ENCODE measurements at regions not wholly inside any gene's neighbourhood (a gene's known extent, or its start where the extent isn't known, plus 50 kb on each side); places are given as distances from the start of the nearest gene placed in this dataset.
"Not testable (repeated sequence)": the region's sequence is repeated elsewhere in the genome, so short reads cannot be mapped to it uniquely, and the experiment has no call there.

- Histone ChIP-seq H3K4me3 (ENCODE audit: extremely low read depth, insufficient read depth, low read length, poor library complexity, severe bottlenecking) (no peak overlapping the region), H3K36me3 (ENCODE audit: control insufficient read depth, insufficient read depth, low read length) (no peaks in the 10 kb centered on the region), H3K27ac (ENCODE audit: low read depth, low read length, severe bottlenecking) (no peak overlapping the region), H3K4me1 (ENCODE audit: control insufficient read depth, insufficient read depth, low read length, poor library complexity, severe bottlenecking) (peaks cover 6% of the 10 kb centered on the region), H3K9me3 (ENCODE audit: control insufficient read depth, low read length) (no peaks in the 10 kb centered on the region)
- no CpG with 5 or more reads among the region's 1 CpG for WGBS, 2 experiments (ENCODE audit: insufficient coverage in 2 of 2)
Observed at GRCh38 chr6:68197356-68197755, 437.7 kb upstream of the ADGRB3 start.

GRCh38 chr6:68196645-68197044 lies 438.4 kb upstream of the ADGRB3 start:
- Histone ChIP-seq H3K9me3 (ENCODE audit: control insufficient read depth, low read length) (no peaks in the 10 kb centered on the region), H3K4me1 (ENCODE audit: control insufficient read depth, insufficient read depth, low read length, poor library complexity, severe bottlenecking) (peaks cover 6% of the 10 kb centered on the region), H3K36me3 (ENCODE audit: control insufficient read depth, insufficient read depth, low read length) (no peaks in the 10 kb centered on the region), H3K4me3 (ENCODE audit: extremely low read depth, insufficient read depth, low read length, poor library complexity, severe bottlenecking) (no peak overlapping the region), H3K27ac (ENCODE audit: low read depth, low read length, severe bottlenecking) (no peak overlapping the region)
- WGBS, 2 experiments (ENCODE audit: insufficient coverage in 2 of 2), result 72 to 81% methylated on average over 2 to 3 of the region's 3 CpGs

DNA sequence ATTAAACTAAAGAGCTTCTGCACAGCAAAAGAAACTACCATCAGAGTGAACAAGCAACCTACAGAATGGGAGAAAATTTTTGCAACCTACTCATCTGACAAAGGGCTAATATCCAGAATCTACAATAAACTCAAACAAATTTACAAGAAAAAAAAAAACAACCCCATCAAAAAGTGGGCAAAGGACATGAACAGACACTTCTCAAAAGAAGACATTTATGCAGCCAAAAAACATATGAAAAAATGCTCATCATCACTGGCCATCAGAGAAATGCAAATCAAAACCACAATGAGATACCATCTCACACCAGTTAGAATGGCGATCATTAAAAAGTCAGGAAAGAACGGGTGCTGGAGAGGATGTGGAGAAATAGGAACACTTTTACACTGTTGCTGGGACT lies 439.3 kb upstream of the ADGRB3 start:
- H3K4me1 ChIP-seq (ENCODE audit: control insufficient read depth, insufficient read depth, low read length, poor library complexity, severe bottlenecking); H3K9me3 ChIP-seq (ENCODE audit: control insufficient read depth, low read length); H3K27ac ChIP-seq (ENCODE audit: low read depth, low read length, severe bottlenecking); H3K4me3 ChIP-seq (ENCODE audit: extremely low read depth, insufficient read depth, low read length, poor library complexity, severe bottlenecking); H3K36me3 ChIP-seq (ENCODE audit: control insufficient read depth, insufficient read depth, low read length): not testable (repeated sequence)
- no CpG with 5 or more reads among the region's 2 CpGs for WGBS, 2 experiments (ENCODE audit: insufficient coverage in 2 of 2)

GRCh38 chr6:68194846-68195478 lies 440.1 kb upstream of the ADGRB3 start:
- H3K9me3 ChIP-seq (ENCODE audit: control insufficient read depth, low read length), result no peaks in the 10 kb centered on the region
- no peak overlapping the region for H3K4me3 ChIP-seq (ENCODE audit: extremely low read depth, insufficient read depth, low read length, poor library complexity, severe bottlenecking)
- no peaks in the 10 kb centered on the region for H3K36me3 ChIP-seq (ENCODE audit: control insufficient read depth, insufficient read depth, low read length)
- peaks cover 6% of the 10 kb centered on the region for H3K4me1 ChIP-seq (ENCODE audit: control insufficient read depth, insufficient read depth, low read length, poor library complexity, severe bottlenecking)
- H3K27ac ChIP-seq (ENCODE audit: low read depth, low read length, severe bottlenecking), result no peak overlapping the region
- 92 to 94% methylated on average over 2 to 4 of the region's 7 CpGs for WGBS, 2 experiments (ENCODE audit: insufficient coverage in 2 of 2)

- Histone ChIP-seq H3K4me1 (ENCODE audit: control insufficient read depth, insufficient read depth, low read length, poor library complexity, severe bottlenecking) (peaks cover 6% of the 10 kb centered on the region), H3K9me3 (ENCODE audit: control insufficient read depth, low read length) (no peaks in the 10 kb centered on the region), H3K4me3 (ENCODE audit: extremely low read depth, insufficient read depth, low read length, poor library complexity, severe bottlenecking) (no peak overlapping the region), H3K27ac (ENCODE audit: low read depth, low read length, severe bottlenecking) (no peak overlapping the region), H3K36me3 (ENCODE audit: control insufficient read depth, insufficient read depth, low read length) (no peaks in the 10 kb centered on the region)
- no CpG with 5 or more reads among the region's 1 CpG for WGBS, 2 experiments (ENCODE audit: insufficient coverage in 2 of 2)
Observed at GRCh38 chr6:68192988-68193387, 442.1 kb upstream of the ADGRB3 start.

DNA sequence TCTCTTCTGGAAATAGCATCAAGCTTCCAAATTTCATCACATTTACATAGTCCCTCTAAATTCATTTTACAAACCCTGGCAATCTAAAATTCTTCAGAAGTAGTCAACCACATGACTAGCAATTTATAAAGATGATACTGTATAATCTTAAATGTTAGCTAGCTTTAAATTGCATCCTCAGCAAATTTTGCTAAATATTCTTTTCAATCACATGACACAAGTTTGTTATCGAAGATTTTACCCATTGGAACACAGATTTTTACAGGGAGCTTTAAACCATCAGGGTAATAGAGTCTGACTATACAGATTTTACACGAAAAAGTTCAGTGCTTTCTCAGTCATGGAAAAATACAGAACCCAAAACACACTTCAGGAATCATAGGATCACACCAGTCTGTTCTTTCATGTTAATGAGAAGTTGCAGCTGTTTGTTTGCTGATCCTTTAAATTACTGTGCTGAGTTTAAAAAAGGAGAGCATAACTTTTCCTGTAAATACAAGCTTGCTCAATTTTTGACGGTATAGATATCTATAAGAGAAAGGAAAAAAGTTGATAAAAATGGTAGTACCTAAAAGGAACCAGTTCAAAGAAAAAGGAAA lies 445.8 kb upstream of the ADGRB3 start:
- Histone ChIP-seq H3K36me3 (ENCODE audit: control insufficient read depth, insufficient read depth, low read length) (no peaks in the 10 kb centered on the region), H3K27ac (ENCODE audit: low read depth, low read length, severe bottlenecking) (no peak overlapping the region), H3K4me1 (ENCODE audit: control insufficient read depth, insufficient read depth, low read length, poor library complexity, severe bottlenecking) (no peaks in the 10 kb centered on the region), H3K4me3 (ENCODE audit: extremely low read depth, insufficient read depth, low read length, poor library complexity, severe bottlenecking) (no peak overlapping the region), H3K9me3 (ENCODE audit: control insufficient read depth, low read length) (no peaks in the 10 kb centered on the region)
- WGBS, 2 experiments (ENCODE audit: insufficient coverage in 2 of 2), result 78% methylated on average over 1 of the region's 3 CpGs; no CpG with 5 or more reads in 1 of the 2 experiments

GRCh38 chr6:68186870-68187269 lies 448.2 kb upstream of the ADGRB3 start:
- H3K36me3 ChIP-seq (ENCODE audit: control insufficient read depth, insufficient read depth, low read length), result no peaks in the 10 kb centered on the region
- 80% methylated on average over 1 of the region's 2 CpGs; no CpG with 5 or more reads in 1 of the 2 experiments for WGBS, 2 experiments (ENCODE audit: insufficient coverage in 2 of 2)
- no peak overlapping the region for H3K27ac ChIP-seq (ENCODE audit: low read depth, low read length, severe bottlenecking)
- no peaks in the 10 kb centered on the region for H3K9me3 ChIP-seq (ENCODE audit: control insufficient read depth, low read length)
- no peaks in the 10 kb centered on the region for H3K4me1 ChIP-seq (ENCODE audit: control insufficient read depth, insufficient read depth, low read length, poor library complexity, severe bottlenecking)
- H3K4me3 ChIP-seq (ENCODE audit: extremely low read depth, insufficient read depth, low read length, poor library complexity, severe bottlenecking), result no peak overlapping the region

DNA sequence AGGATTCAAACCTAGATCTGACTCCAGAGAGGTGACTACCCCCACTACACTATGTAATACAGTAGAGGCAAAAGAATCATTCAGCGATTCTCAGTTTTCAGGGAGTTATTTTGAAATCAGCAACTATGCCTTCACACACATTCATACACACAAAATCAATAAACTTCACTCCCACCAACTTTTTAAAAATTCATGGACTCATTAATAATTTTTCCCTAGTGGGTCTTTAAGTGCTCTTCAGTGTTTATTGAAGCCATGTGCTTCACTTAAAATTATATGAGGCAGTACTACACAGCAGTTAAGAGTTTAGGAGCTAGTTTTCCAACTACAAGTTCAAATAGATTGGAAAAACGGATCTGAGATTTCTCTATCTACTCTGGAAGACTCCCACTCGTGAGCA lies 452.7 kb upstream of the ADGRB3 start:
- Histone ChIP-seq H3K9me3 (ENCODE audit: control insufficient read depth, low read length) (peaks cover 3% of the 10 kb centered on the region), H3K27ac (ENCODE audit: low read depth, low read length, severe bottlenecking) (no peak overlapping the region), H3K4me1 (ENCODE audit: control insufficient read depth, insufficient read depth, low read length, poor library complexity, severe bottlenecking) (no peaks in the 10 kb centered on the region), H3K36me3 (ENCODE audit: control insufficient read depth, insufficient read depth, low read length) (no peaks in the 10 kb centered on the region), H3K4me3 (ENCODE audit: extremely low read depth, insufficient read depth, low read length, poor library complexity, severe bottlenecking) (no peak overlapping the region)
- 80 to 100% methylated on average over 1 to 3 of the region's 3 CpGs for WGBS, 2 experiments (ENCODE audit: insufficient coverage in 2 of 2)

- WGBS, 2 experiments (ENCODE audit: insufficient coverage in 2 of 2), result 50% methylated on average over 2 of the region's 3 CpGs; no CpG with 5 or more reads in 1 of the 2 experiments
- not testable (repeated sequence) for H3K27ac ChIP-seq (ENCODE audit: low read depth, low read length, severe bottlenecking); H3K4me3 ChIP-seq (ENCODE audit: extremely low read depth, insufficient read depth, low read length, poor library complexity, severe bottlenecking); H3K36me3 ChIP-seq (ENCODE audit: control insufficient read depth, insufficient read depth, low read length); H3K9me3 ChIP-seq (ENCODE audit: control insufficient read depth, low read length); H3K4me1 ChIP-seq (ENCODE audit: control insufficient read depth, insufficient read depth, low read length, poor library complexity, severe bottlenecking)
Observed at GRCh38 chr6:68181027-68181426, 454.1 kb upstream of the ADGRB3 start.

DNA sequence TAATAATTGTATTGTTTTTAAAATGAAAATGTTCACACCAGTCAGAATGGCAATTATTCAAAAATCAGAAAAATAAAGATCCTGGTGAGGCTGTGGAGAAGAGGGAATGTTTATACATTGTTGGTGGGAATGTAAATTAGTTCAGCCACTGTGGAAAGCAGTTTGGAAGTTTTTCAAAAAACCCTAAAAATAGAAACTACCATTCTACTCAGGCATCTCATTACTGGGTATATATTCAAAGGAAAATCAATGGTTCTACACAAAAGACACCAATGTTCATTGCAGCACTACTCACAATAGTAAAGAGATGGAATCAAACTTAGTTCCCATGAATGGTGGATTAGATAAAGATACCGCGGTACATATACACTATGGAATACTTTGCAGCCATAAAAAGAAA lies 461.5 kb upstream of the ADGRB3 start:
- no peaks in the 10 kb centered on the region for H3K4me1 ChIP-seq (ENCODE audit: control insufficient read depth, insufficient read depth, low read length, poor library complexity, severe bottlenecking)
- no peaks in the 10 kb centered on the region for H3K9me3 ChIP-seq (ENCODE audit: control insufficient read depth, low read length)
- no CpG with 5 or more reads among the region's 2 CpGs for WGBS, 2 experiments (ENCODE audit: insufficient coverage in 2 of 2)
- H3K36me3 ChIP-seq (ENCODE audit: control insufficient read depth, insufficient read depth, low read length), result no peaks in the 10 kb centered on the region
- no peak overlapping the region for H3K4me3 ChIP-seq (ENCODE audit: extremely low read depth, insufficient read depth, low read length, poor library complexity, severe bottlenecking)
- H3K27ac ChIP-seq (ENCODE audit: low read depth, low read length, severe bottlenecking), result no peak overlapping the region

GRCh38 chr6:68169922-68170321 lies 465.2 kb upstream of the ADGRB3 start:
- Histone ChIP-seq H3K36me3 (ENCODE audit: control insufficient read depth, insufficient read depth, low read length) (no peaks in the 10 kb centered on the region), H3K27ac (ENCODE audit: low read depth, low read length, severe bottlenecking) (no peak overlapping the region), H3K4me3 (ENCODE audit: extremely low read depth, insufficient read depth, low read length, poor library complexity, severe bottlenecking) (no peak overlapping the region), H3K4me1 (ENCODE audit: control insufficient read depth, insufficient read depth, low read length, poor library complexity, severe bottlenecking) (no peaks in the 10 kb centered on the region), H3K9me3 (ENCODE audit: control insufficient read depth, low read length) (no peaks in the 10 kb centered on the region)
- no CpG with 5 or more reads among the region's 1 CpG for WGBS, 2 experiments (ENCODE audit: insufficient coverage in 2 of 2)
